Bronchial epithelial cell (primary cell): ENCODE measurements at regions not wholly inside any gene's neighbourhood (a gene's known extent, or its start where the extent isn't known, plus 50 kb on each side); places are given as distances from the start of the nearest gene placed in this dataset.

Experiments
- DNase-seq: peaks from one replicate; pipeline ENCODE4 v3.0.0-alpha.2; 2010; ENCODE audit warnings: low read depth
- FAIRE-seq: peaks from 2 replicates; lab custom pipeline; 2011; peaks lifted over from hg19 to GRCh38; lab: Jason Lieb, UNC
- H3K27me3 ChIP-seq: 2 replicates; pipeline ENCODE4 v1.5.1; 2011; ENCODE audit warnings: low read length; ENCODE audit not compliant: control insufficient read depth, insufficient read depth
- H3K36me3 ChIP-seq: 2 replicates; pipeline ENCODE4 v1.5.1; 2011; ENCODE audit warnings: low read length; ENCODE audit not compliant: control insufficient read depth, insufficient read depth
- H3K4me3 ChIP-seq: 2 replicates; pipeline ENCODE4 v1.5.1; 2011; ENCODE audit warnings: mild to moderate bottlenecking, low read depth, low read length, control low read depth
- CTCF ChIP-seq: IDR thresholded peaks from 2 replicates; pipeline ENCODE4 v1.5.1; 2011; ENCODE audit warnings: mild to moderate bottlenecking, moderate library complexity, low read length, control low read depth, inconsistent platforms; ENCODE audit not compliant: insufficient read depth, severe bottlenecking

GRCh38 chrX:42047886-42048285 lies 124.5 kb upstream of the CASK start:
- no peak overlapping the region for H3K4me3 ChIP-seq
- TF ChIP-seq CTCF = no peak
- no peak for FAIRE-seq
- no peaks in the 10 kb centered on the region for H3K27me3 ChIP-seq
- no peaks in the 10 kb centered on the region for H3K36me3 ChIP-seq
- DNase-seq = no peak

- FAIRE-seq = no peak
- DNase-seq = no peak
- Histone ChIP-seq H3K36me3 (no peaks in the 10 kb centered on the region), H3K27me3 (no peaks in the 10 kb centered on the region), H3K4me3 (no peak overlapping the region)
- no peak for TF ChIP-seq CTCF
Observed at GRCh38 chrX:42028109-42028508, 104.8 kb upstream of the CASK start.

- Histone ChIP-seq H3K36me3 (no peaks in the 10 kb centered on the region), H3K27me3 (no peaks in the 10 kb centered on the region), H3K4me3 (no peak overlapping the region)
- FAIRE-seq (no peak), DNase-seq (no peak)
- TF ChIP-seq CTCF = no peak
Observed at GRCh38 chrX:42027367-42028000, 104.1 kb upstream of the CASK start.

- no peak for TF ChIP-seq CTCF
- Histone ChIP-seq H3K4me3 (no peak overlapping the region), H3K27me3 (no peaks in the 10 kb centered on the region), H3K36me3 (no peaks in the 10 kb centered on the region)
- DNase-seq (no peak), FAIRE-seq (no peak)
Observed at GRCh38 chrX:42025861-42026260, 102.5 kb upstream of the CASK start.

- no peak overlapping the region for H3K4me3 ChIP-seq
- FAIRE-seq (no peak), DNase-seq (no peak)
- no peak for TF ChIP-seq CTCF
- no peaks in the 10 kb centered on the region for H3K36me3 ChIP-seq
- no peaks in the 10 kb centered on the region for H3K27me3 ChIP-seq
Observed at GRCh38 chrX:42023122-42023521, 99.8 kb upstream of the CASK start.

- Histone ChIP-seq H3K27me3 (no peaks in the 10 kb centered on the region), H3K36me3 (no peaks in the 10 kb centered on the region), H3K4me3 (no peak overlapping the region)
- FAIRE-seq (no peak), DNase-seq (no peak)
- no peak for TF ChIP-seq CTCF
Observed at GRCh38 chrX:42022158-42022557, 98.8 kb upstream of the CASK start.
